Neural cell (in vitro differentiated cells): ENCODE measurements at regions not wholly inside any gene's neighbourhood (a gene's known extent, or its start where the extent isn't known, plus 50 kb on each side); places are given as distances from the start of the nearest gene placed in this dataset.
"Not testable (repeated sequence)": the region's sequence is repeated elsewhere in the genome, so short reads cannot be mapped to it uniquely, and the experiment has no call there.

ENCODE experiments used
- H2AFZ ChIP-seq: fragments of 200-600, 300-800 bp; sonication (generic), shearing (Covaris generic); 2 replicates; pipeline ENCODE4 v1.6.0; 2014; ENCODE audit warnings: low read depth, mild to moderate bottlenecking, antibody characterized with exemption, low read length, moderate library complexity
- H3F3A ChIP-seq: fragments of 200-600 bp; shearing (Covaris generic); 2 replicates; pipeline ENCODE4 v1.6.1; 2016; ENCODE audit warnings: mild to moderate bottlenecking, moderate library complexity, mixed read lengths, antibody characterized with exemption, low read length; ENCODE audit not compliant: insufficient read depth, poor library complexity, severe bottlenecking
- H3K27ac ChIP-seq: fragments of 200-600, 300-800 bp; sonication (generic), shearing (Covaris generic); 2 replicates; pipeline ENCODE4 v1.5.1; 2014; ENCODE audit warnings: mild to moderate bottlenecking, low read length, moderate library complexity
- H3K27me3 ChIP-seq: fragments of 300-800, 200-600 bp; sonication (generic), shearing (Covaris generic); 2 replicates; pipeline ENCODE4 v1.6.0; 2014; ENCODE audit warnings: mild to moderate bottlenecking, low read depth, low read length, moderate library complexity; ENCODE audit not compliant: insufficient read depth
- H3K36me3 ChIP-seq: fragments of 300-800, 200-600 bp; sonication (generic), shearing (Covaris generic); 2 replicates; pipeline ENCODE4 v1.5.1; 2014; ENCODE audit warnings: mild to moderate bottlenecking, antibody characterized with exemption, low read length, moderate library complexity; ENCODE audit not compliant: insufficient read depth
- H3K4me2 ChIP-seq: fragments of 300-800, 200-600 bp; sonication (generic), shearing (Covaris generic); 2 replicates; pipeline ENCODE4 v1.6.0; 2014; ENCODE audit warnings: mild to moderate bottlenecking, low read length
- H3K4me3 ChIP-seq: fragments of 300-800, 200-600 bp; sonication (generic), shearing (Covaris generic); 2 replicates; pipeline ENCODE4 v1.5.1; 2014; ENCODE audit warnings: mild to moderate bottlenecking, low read length, moderate library complexity
- H3K79me2 ChIP-seq: fragments of 200-600 bp; shearing (Covaris generic); replicated peaks from 2 replicates; pipeline ENCODE4 v1.6.0; 2014; ENCODE audit warnings: mild to moderate bottlenecking, low read length, moderate library complexity; ENCODE audit not compliant: insufficient read depth
- H3K9ac ChIP-seq: fragments of 300-800, 200-600 bp; sonication (generic), shearing (Covaris generic); 2 replicates; pipeline ENCODE4 v1.6.1; 2016; ENCODE audit warnings: mild to moderate bottlenecking, low read length, mixed read lengths
- H3K9me2 ChIP-seq: fragments of 200-600 bp; shearing (Covaris generic); 2 replicates; pipeline ENCODE4 v1.6.1; 2016; ENCODE audit warnings: mild to moderate bottlenecking, low read length, mixed read lengths; ENCODE audit not compliant: insufficient read depth
- H3K9me3 ChIP-seq: fragments of 200-600, 300-800 bp; sonication (generic), shearing (Covaris generic); 2 replicates; pipeline ENCODE4 v1.6.1; 2016; ENCODE audit warnings: mild to moderate bottlenecking, mixed run types, low read length, moderate library complexity, mixed read lengths
- H4K20me1 ChIP-seq: fragments of 200-600 bp; shearing (Covaris generic); 2 replicates; pipeline ENCODE4 v1.6.1; 2016; ENCODE audit warnings: mild to moderate bottlenecking, mixed run types; ENCODE audit not compliant: insufficient read depth
- EP300 ChIP-seq: fragments of 450-650 bp; conservative IDR thresholded peaks from 2 replicates; pipeline ENCODE4 v1.6.1; 2014; ENCODE audit warnings: antibody characterized with exemption, mild to moderate bottlenecking, moderate library complexity; ENCODE audit not compliant: poor library complexity, severe bottlenecking
- EZH2 ChIP-seq: fragments of 200-600, 300-800 bp; shearing (Covaris generic), sonication (generic); IDR thresholded peaks from 2 replicates; pipeline ENCODE4 v1.6.1; 2014; ENCODE audit warnings: antibody characterized with exemption, low read length, borderline replicate concordance, mild to moderate bottlenecking; ENCODE audit not compliant: insufficient read depth, poor library complexity, severe bottlenecking
- MXI1 ChIP-seq: fragments of 450-650 bp; conservative IDR thresholded peaks from 2 replicates; pipeline ENCODE4 v1.6.1; 2014; ENCODE audit warnings: antibody characterized with exemption, mild to moderate bottlenecking; ENCODE audit not compliant: poor library complexity, severe bottlenecking
- POLR2AphosphoS5 ChIP-seq: IDR thresholded peaks from 2 replicates; pipeline ENCODE4 v1.6.1; 2012
- RAD21 ChIP-seq: fragments of 450-650 bp; conservative IDR thresholded peaks from 2 replicates; pipeline ENCODE4 v1.6.1; 2014; ENCODE audit warnings: antibody characterized with exemption, mild to moderate bottlenecking, moderate library complexity
- SMC3 ChIP-seq: fragments of 450-650 bp; conservative IDR thresholded peaks from 2 replicates; pipeline ENCODE4 v1.6.1; 2014; ENCODE audit warnings: antibody characterized with exemption, mild to moderate bottlenecking, moderate library complexity; ENCODE audit not compliant: poor library complexity
- TAF1 ChIP-seq: IDR thresholded peaks from 2 replicates; pipeline ENCODE4 v1.6.1; 2012; ENCODE audit warnings: low read depth
- TF ChIP-seq, protein P1 (sequence below): IDR thresholded peaks from 2 replicates; pipeline ENCODE4 v1.6.1; 2012; ENCODE audit warnings: borderline replicate concordance
- TF ChIP-seq, protein P2 (sequence below): fragments of 450-650 bp; IDR thresholded peaks from 2 replicates; pipeline ENCODE4 v1.5.1; 2014; ENCODE audit warnings: antibody characterized with exemption, mild to moderate bottlenecking, moderate library complexity; ENCODE audit not compliant: poor library complexity, severe bottlenecking

DNA sequence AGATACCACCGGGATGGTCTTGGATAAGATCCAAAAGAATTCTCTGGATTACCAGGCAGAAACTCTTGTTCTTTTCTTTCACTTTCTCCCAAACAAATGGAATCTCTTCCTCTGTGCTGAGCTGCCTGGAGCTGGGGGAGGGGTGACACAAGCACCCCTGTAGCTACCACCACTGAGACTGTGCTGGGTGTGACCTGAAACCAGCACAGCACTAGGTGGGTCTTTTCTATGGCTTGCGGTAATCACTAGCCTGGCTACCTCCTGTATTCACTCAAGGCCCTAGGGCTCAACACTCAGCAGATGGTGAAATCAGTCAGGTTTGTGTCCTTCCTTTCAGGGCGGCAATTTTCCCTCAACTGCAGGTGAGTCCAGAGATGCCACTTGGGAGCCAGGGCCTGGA lies 122.4 kb upstream of the CENPW start:
- H3K27me3 ChIP-seq = no peaks in the 10 kb centered on the region
- H3K27ac ChIP-seq = no peak overlapping the region
- no peak for TF ChIP-seq TAF1
- TF ChIP-seq MXI1 = no peak
- no peak for TF ChIP-seq SMC3
- TF ChIP-seq RAD21 = no peak
- TF ChIP-seq POLR2AphosphoS5 = no peak
- TF ChIP-seq, protein P1, sequence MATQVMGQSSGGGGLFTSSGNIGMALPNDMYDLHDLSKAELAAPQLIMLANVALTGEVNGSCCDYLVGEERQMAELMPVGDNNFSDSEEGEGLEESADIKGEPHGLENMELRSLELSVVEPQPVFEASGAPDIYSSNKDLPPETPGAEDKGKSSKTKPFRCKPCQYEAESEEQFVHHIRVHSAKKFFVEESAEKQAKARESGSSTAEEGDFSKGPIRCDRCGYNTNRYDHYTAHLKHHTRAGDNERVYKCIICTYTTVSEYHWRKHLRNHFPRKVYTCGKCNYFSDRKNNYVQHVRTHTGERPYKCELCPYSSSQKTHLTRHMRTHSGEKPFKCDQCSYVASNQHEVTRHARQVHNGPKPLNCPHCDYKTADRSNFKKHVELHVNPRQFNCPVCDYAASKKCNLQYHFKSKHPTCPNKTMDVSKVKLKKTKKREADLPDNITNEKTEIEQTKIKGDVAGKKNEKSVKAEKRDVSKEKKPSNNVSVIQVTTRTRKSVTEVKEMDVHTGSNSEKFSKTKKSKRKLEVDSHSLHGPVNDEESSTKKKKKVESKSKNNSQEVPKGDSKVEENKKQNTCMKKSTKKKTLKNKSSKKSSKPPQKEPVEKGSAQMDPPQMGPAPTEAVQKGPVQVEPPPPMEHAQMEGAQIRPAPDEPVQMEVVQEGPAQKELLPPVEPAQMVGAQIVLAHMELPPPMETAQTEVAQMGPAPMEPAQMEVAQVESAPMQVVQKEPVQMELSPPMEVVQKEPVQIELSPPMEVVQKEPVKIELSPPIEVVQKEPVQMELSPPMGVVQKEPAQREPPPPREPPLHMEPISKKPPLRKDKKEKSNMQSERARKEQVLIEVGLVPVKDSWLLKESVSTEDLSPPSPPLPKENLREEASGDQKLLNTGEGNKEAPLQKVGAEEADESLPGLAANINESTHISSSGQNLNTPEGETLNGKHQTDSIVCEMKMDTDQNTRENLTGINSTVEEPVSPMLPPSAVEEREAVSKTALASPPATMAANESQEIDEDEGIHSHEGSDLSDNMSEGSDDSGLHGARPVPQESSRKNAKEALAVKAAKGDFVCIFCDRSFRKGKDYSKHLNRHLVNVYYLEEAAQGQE = no peak
- TF ChIP-seq, protein P2, sequence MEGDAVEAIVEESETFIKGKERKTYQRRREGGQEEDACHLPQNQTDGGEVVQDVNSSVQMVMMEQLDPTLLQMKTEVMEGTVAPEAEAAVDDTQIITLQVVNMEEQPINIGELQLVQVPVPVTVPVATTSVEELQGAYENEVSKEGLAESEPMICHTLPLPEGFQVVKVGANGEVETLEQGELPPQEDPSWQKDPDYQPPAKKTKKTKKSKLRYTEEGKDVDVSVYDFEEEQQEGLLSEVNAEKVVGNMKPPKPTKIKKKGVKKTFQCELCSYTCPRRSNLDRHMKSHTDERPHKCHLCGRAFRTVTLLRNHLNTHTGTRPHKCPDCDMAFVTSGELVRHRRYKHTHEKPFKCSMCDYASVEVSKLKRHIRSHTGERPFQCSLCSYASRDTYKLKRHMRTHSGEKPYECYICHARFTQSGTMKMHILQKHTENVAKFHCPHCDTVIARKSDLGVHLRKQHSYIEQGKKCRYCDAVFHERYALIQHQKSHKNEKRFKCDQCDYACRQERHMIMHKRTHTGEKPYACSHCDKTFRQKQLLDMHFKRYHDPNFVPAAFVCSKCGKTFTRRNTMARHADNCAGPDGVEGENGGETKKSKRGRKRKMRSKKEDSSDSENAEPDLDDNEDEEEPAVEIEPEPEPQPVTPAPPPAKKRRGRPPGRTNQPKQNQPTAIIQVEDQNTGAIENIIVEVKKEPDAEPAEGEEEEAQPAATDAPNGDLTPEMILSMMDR = no peak
- H3K9ac ChIP-seq = no peak overlapping the region
- no peaks in the 10 kb centered on the region for H3F3A ChIP-seq
- no peak overlapping the region for H3K4me3 ChIP-seq
- H3K4me2 ChIP-seq = no peak overlapping the region
- no peaks in the 10 kb centered on the region for H3K9me2 ChIP-seq
- no peaks in the 10 kb centered on the region for H3K79me2 ChIP-seq
- no peaks in the 10 kb centered on the region for H3K9me3 ChIP-seq
- H2AFZ ChIP-seq = no peak overlapping the region
- no peaks in the 10 kb centered on the region for H4K20me1 ChIP-seq
- no peaks in the 10 kb centered on the region for H3K36me3 ChIP-seq

DNA sequence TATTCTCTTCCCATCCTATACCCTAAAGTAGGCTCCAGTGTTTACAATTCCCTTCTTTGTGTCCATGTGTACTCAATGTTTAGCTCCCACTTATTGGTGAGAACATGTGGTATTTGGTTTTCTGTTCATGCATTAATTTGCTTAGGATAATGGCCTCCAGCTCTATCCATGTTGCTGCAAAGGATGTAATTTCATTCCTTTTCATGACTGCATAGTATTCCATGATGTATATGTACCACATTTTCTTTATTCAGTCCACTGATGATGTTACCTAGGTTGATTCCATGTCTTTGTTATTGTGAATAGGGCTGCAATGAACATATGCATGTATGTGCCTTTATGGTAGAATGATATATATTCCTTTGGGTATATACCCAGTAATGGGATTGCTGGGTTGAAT lies 119.0 kb upstream of the CENPW start:
- not testable (repeated sequence) for H3K4me2 ChIP-seq, H2AFZ ChIP-seq, H3K9ac ChIP-seq, H3K27ac ChIP-seq, H4K20me1 ChIP-seq, H3K27me3 ChIP-seq, H3K4me3 ChIP-seq, H3K9me3 ChIP-seq, H3F3A ChIP-seq, H3K79me2 ChIP-seq, H3K36me3 ChIP-seq, H3K9me2 ChIP-seq

DNA sequence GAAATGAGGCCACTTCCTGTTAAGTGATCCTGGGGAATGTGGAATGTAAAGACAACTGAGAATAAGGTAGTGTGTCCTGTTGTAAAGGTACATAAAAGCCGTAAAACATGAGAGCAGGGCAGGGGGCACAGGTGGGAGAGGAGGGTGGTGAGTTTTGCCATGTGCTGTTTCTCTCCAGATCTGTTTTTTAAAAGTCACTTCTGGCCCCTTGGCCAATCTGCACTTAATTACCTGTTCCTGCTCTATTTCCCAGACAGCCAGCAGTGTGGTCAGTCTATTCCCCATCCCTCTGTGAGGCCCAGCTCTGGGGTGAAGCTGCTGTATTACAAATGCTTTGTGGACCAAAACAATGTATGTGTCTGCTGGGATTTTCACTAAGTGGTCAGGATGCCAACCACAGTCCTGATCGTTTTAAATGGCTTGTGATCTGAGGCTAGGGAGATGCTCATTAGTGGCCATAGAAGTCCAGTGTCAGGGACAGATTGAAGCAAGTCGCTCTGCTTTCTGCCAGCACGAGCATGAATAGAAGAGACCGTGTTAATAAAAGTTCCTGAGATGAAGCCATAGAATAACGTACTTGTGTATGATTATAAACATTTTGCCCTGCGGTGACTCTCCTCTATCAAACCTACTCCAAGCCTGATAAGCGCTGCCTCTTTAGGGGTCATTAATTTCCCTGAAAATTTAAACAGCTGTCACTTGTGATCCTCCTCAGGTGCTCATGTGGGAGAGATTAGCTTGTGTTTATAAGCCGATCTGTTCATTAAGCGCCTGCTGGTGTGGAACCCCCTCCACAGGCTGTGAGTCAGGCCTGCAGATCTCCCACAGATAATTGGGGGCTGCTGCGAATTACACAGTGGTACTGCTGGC lies 111.8 kb upstream of the CENPW start:
- H3K9me2 ChIP-seq = no peaks in the 10 kb centered on the region
- H3K36me3 ChIP-seq = no peaks in the 10 kb centered on the region
- no peaks in the 10 kb centered on the region for H3F3A ChIP-seq
- no peaks in the 10 kb centered on the region for H4K20me1 ChIP-seq
- no peak overlapping the region for H3K27ac ChIP-seq
- H3K9ac ChIP-seq = no peak overlapping the region
- no peak overlapping the region for H3K4me2 ChIP-seq
- H3K79me2 ChIP-seq = no peaks in the 10 kb centered on the region
- no peak overlapping the region for H3K4me3 ChIP-seq
- H2AFZ ChIP-seq = no peak overlapping the region
- no peaks in the 10 kb centered on the region for H3K9me3 ChIP-seq
- TF ChIP-seq RAD21 (no peak), TAF1 (no peak), EP300 (no peak), SMC3 (no peak), POLR2AphosphoS5 (no peak), EZH2 (no peak), MXI1 (no peak)
- TF ChIP-seq, protein P2 = no peak
- TF ChIP-seq, protein P1 = no peak
- H3K27me3 ChIP-seq = no peaks in the 10 kb centered on the region
